ENCODE measurements at regions not wholly inside any gene's neighbourhood (a gene's known extent, or its start where the extent isn't known, plus 50 kb on each side); places are given as distances from the start of the nearest gene placed in this dataset.

GRCh38 chr1:84077476-84078107 is 66.5 kb upstream of the PRKACB start (continued):
- no peak for TF ChIP-seq KDM5B (IDR thresholded peaks at IDR 0.05; ENCODE audit: insufficient replicate concordance, low read depth, low read length)
- no peak for TF ChIP-seq GTF2A2 (tag; IDR thresholded peaks at IDR 0.05)
- TF ChIP-seq, protein P1, sequence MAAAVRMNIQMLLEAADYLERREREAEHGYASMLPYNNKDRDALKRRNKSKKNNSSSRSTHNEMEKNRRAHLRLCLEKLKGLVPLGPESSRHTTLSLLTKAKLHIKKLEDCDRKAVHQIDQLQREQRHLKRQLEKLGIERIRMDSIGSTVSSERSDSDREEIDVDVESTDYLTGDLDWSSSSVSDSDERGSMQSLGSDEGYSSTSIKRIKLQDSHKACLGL (CRISPR knock-in tag; IDR thresholded peaks at IDR 0.05; ENCODE audit: borderline replicate concordance, poor library complexity, severe bottlenecking), result no peak
- TF ChIP-seq, protein P2, sequence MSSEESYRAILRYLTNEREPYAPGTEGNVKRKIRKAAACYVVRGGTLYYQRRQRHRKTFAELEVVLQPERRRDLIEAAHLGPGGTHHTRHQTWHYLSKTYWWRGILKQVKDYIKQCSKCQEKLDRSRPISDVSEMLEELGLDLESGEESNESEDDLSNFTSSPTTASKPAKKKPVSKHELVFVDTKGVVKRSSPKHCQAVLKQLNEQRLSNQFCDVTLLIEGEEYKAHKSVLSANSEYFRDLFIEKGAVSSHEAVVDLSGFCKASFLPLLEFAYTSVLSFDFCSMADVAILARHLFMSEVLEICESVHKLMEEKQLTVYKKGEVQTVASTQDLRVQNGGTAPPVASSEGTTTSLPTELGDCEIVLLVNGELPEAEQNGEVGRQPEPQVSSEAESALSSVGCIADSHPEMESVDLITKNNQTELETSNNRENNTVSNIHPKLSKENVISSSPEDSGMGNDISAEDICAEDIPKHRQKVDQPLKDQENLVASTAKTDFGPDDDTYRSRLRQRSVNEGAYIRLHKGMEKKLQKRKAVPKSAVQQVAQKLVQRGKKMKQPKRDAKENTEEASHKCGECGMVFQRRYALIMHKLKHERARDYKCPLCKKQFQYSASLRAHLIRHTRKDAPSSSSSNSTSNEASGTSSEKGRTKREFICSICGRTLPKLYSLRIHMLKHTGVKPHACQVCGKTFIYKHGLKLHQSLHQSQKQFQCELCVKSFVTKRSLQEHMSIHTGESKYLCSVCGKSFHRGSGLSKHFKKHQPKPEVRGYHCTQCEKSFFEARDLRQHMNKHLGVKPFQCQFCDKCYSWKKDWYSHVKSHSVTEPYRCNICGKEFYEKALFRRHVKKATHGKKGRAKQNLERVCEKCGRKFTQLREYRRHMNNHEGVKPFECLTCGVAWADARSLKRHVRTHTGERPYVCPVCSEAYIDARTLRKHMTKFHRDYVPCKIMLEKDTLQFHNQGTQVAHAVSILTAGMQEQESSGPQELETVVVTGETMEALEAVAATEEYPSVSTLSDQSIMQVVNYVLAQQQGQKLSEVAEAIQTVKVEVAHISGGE (CRISPR knock-in tag; IDR thresholded peaks at IDR 0.05), result peak in 1 of 3 experiments; percentile 58; a peak in 2 of 6 replicates
- TF ChIP-seq ZNF644 (tag; IDR thresholded peaks at IDR 0.05; ENCODE audit: low read depth), result peak; percentile 71; the same call in 1 of the 2 replicates
- TF ChIP-seq ZNF589 (CRISPR knock-in tag; IDR thresholded peaks at IDR 0.05; ENCODE audit: low read depth), result peak; percentile 57; the same call in 1 of the 2 replicates
- no peak for TF ChIP-seq HNRNPK (IDR thresholded peaks at IDR 0.05; ENCODE audit: low read depth, low read length, poor library complexity, severe bottlenecking)
- TF ChIP-seq XRCC3 (IDR thresholded peaks at IDR 0.05), result no peak
- TF ChIP-seq TEAD4 (IDR thresholded peaks at IDR 0.05; ENCODE audit: low read length), result no peak
- no peak for TF ChIP-seq TEAD4 (CRISPR knock-in tag; IDR thresholded peaks at IDR 0.05; ENCODE audit: borderline replicate concordance)
- TF ChIP-seq ZNF512 (tag; IDR thresholded peaks at IDR 0.05), result no peak
- no peak for TF ChIP-seq PBX2 (CRISPR knock-in tag; IDR thresholded peaks at IDR 0.05; ENCODE audit: low read depth)
- no peak for TF ChIP-seq PBX2 (tag; conservative IDR thresholded peaks at IDR 0.05; ENCODE audit: low read depth)
- no peak for TF ChIP-seq HNRNPH1 (optimal IDR thresholded peaks at IDR 0.05; ENCODE audit: low read depth, low read length)

Data from K562 (cell line).